HG03378 (cell line): ENCODE measurements at regions not wholly inside any gene's neighbourhood (a gene's known extent, or its start where the extent isn't known, plus 50 kb on each side); places are given as distances from the start of the nearest gene placed in this dataset.
"Not testable (repeated sequence)": the region's sequence is repeated elsewhere in the genome, so short reads cannot be mapped to it uniquely, and the experiment has no call there.

ENCODE experiments used
- ATAC-seq: cut with Tn5 transposase; IDR thresholded peaks from one replicate; pipeline ENCODE4 v1.9.1; 2021; ENCODE audit warnings: mild to moderate bottlenecking, moderate library complexity; ENCODE audit not compliant: unreplicated experiment

GRCh38 chr10:57053530-57053929 is 692.5 kb upstream of the ZWINT start:
- ATAC-seq: no peak

GRCh38 chr10:57049096-57049495 is 688.0 kb upstream of the ZWINT start:
- ATAC-seq: no peak

DNA sequence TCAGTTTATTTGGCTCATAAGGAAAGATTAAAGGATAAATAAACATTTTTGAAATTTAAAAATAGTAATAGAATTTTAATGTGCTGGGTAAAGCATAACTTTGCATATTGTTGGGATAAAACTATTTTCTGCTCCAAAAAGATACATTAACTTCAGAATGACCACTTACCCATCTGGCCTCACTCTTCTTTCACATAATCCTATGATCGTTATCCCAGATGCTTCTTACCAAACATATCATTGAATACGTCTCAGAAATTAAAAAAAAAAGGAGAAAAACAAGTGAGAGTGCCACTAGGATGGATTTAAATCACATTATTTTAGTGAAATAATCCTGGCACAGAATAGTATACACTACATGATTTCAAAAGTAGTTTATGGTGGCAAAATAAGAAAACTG is 677.5 kb upstream of the ZWINT start:
- ATAC-seq: no peak

DNA sequence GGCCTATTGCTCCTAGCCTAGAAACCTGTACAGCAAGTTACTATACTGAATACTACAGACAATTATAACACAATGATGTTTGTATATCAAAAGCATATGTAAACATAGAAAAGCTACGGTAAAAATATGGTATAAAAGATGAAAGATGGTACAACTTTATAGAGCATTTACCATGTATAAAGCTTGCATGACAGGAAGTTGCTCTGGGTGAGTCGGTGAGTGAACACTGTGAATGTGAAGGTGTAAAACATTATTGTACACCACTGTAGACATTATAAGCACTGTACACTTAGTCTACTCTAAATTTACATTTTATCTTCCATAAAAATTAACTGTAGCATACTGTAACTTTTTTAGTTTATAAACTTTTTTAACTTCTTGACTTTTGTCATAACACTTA is 674.3 kb upstream of the ZWINT start:
- no peak for ATAC-seq

- not testable (repeated sequence) for ATAC-seq
Measured at GRCh38 chr10:57032301-57032700, 671.2 kb upstream of the ZWINT start.

DNA sequence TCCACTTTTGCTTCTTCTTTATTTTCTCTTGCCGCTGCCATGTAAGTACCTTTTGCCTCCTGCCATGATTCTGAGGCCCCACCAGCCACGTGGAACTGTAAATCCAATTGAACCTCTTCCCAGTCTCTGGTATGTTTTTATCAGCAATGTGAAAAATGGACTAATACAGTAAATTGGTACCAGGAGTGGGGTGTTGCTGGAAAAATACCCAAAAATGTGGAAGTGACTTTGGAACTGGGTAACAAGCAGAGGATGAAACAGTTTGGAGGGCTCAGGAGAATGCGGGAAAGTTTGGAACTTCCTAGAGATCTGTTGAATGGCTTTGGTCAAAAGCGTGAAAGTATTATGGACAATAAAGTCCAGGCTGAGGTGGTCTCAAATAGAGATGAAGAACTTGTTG is 670.3 kb upstream of the ZWINT start:
- no peak for ATAC-seq

GRCh38 chr10:57026307-57026706 is 665.2 kb upstream of the ZWINT start:
- ATAC-seq: no peak

GRCh38 chr10:57023626-57024025 is 662.6 kb upstream of the ZWINT start:
- no peak for ATAC-seq

DNA sequence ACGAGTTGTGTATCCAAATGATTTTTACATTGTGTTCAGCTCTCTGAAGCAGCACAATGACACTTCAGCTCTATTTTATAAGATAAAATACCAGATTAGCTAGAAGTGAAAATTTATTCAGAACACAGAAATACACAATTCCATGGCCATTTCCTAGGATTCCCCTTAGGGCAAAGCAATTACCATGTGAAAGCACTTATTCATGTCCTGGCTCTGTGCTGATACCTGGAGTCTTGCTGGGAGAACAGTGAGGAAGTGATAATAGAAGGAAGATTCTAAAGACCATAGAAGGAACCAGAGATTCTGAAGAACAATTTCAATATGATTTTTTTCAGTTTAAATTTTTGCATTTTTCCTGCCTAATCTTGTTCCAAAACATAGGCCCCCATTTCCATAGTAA is 657.4 kb upstream of the ZWINT start:
- ATAC-seq: no peak

DNA sequence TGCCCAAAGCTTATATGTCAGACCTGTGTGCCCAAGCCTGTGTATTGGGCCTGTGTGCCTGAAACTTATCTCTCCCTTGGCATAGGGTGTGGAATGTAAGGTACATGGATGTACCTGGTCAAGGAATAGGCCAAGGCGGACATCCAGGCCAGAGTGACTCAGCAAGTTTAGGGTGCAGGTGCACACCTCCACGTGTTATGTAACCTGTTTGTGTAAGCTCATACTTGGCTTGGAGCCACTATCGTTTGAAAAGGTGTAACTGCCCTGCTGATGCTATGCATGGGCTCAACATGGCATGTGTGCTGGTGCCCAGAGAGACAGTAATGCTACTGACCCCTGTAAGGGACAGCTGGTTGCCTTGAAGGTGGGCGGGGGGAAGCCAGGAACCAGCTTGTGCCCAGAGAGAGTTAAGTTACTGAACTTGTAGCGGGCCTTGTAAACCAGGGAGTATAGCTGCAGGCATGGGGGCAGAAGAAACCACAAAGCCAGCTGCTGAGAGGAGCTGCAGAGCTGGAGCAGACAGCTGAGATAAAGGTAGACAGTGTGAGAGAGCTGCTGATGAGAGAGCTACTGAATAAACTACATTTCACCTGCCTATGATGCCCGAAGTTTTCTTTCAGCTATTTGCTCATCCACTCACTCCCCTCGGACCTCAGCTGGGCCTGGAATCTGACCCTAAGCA is 656.4 kb upstream of the ZWINT start:
- no peak for ATAC-seq

DNA sequence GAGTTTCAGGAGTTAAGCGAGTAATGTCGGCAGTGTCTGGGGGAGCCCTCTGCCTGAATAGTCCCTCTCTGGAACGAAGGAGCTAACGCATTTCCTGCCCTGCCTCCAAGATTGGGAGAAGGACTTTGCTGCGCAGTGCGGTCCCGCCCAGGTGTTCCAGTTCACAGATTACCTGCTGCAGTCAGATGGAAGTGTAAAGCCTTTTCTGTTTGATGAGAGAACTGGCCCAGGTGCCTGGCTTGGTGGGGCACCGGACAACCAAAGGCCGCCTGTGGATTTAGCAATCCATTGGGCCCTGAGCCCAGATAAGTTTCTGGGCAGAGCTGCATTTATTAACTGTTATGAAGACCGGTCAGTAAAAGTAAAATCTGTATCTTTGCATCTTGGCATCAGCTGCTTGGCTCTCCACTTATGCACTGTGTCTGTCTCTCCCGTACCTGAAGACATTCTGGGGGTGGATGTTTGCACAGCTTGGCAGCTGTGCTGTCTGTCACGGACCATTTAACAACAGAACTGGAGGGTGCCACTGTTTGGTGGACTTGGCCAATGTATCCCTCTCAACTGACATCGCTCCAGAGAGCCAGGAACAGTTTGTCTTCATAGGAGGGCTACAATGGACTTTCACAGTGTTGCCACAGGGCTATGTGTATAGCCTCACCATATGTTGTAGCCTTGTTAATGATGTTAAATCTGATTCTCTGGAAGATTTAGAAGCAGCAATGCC is 654.7 kb upstream of the ZWINT start:
- ATAC-seq: no peak

DNA sequence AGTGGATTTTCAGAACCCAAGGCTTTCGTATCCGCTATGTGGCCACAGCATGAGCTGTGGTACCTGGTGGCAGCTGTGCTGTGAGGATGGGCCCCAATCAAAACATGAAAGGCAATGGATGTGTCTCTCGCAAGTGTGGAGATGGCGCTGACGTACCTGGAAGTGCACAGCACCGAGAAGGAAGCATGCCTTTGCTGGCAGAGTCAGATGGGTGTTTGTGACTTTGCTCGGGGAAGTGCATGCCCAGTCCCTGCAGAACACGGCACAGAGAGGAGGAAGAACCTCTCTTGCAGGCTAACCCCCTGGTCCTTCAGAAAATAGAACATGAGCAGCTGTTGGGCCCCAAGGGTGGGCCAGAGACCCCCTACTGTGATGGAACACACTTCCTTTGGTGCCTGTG is 654.1 kb upstream of the ZWINT start:
- no peak for ATAC-seq

DNA sequence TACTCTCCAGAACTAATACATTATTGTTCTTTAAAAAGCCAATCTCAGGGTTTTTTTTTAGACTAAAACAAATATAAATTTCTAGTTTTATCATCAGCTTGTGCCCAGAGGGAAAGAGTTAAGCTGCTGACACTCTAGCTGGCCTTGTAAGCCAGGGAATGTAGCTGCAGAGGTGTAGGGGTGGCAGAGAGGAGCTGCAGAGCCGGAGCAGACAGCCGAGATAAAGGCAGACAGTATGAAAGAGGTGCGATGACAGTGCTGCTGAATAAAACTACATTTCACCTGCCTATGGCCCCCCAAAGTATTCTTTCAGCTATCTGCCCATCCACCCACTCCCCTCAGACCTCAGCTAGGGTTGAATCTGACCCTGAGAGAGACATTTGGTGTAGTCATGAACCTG is 653.7 kb upstream of the ZWINT start:
- no peak for ATAC-seq

DNA sequence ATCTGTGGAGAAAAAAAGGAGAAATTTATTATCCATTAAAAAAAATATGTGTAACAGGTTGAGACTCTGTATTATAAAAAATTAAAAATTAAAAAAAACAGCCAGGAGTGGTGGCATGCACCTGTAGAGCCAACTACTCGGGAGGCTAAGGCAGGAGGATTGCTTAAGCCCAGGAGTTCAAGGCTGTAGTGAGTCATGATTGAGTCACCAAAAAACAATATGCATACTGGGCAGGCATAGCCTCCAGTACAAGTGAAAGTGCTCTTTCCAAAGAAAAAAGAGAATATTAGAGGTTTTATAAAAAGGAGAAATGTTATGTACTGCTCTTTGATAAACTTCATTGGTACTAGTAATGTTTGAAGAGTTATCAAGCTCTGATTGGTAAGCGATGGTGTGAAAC is 647.1 kb upstream of the ZWINT start:
- no peak for ATAC-seq

- ATAC-seq: no peak
Measured at GRCh38 chr10:56991591-56992069, 630.6 kb upstream of the ZWINT start.

DNA sequence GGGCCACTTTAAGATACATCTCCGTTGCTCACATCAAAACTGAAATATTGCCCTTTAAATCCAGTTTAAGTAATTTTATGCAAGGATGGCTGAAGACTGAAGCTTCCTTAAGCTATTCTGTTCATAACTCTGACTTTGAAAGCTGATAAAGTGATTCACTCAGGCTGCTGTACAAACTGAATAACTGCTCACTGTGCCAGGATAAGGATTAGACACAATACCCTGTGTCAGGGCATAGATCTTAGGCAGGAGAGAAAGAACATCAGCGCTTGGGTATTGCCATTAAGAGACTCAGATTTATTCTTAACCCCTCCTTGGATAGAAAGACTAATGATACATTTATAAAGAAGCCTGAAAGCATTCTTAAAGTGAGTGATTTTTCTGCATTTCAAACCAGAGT is 614.5 kb upstream of the ZWINT start:
- ATAC-seq: no peak

DNA sequence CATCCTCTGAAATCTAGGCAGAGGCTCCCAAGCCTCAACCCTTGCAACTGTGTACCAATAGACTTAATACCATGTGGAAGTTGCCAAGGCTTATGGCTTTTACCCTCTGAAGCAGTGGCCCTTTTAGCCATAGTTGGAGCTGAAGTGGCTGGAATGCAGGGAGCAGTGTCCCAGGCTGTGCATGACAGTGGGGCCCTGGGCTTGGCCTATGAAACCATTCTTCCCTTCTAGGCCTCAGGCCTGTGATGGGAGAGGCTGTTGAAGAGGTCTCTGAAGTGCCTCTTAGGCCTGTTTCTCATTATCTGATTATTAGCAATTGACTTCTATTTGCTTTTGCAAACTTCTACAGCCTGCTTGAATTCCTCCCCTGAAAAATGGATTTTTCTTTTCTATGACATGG is 612.7 kb upstream of the ZWINT start:
- no peak for ATAC-seq

DNA sequence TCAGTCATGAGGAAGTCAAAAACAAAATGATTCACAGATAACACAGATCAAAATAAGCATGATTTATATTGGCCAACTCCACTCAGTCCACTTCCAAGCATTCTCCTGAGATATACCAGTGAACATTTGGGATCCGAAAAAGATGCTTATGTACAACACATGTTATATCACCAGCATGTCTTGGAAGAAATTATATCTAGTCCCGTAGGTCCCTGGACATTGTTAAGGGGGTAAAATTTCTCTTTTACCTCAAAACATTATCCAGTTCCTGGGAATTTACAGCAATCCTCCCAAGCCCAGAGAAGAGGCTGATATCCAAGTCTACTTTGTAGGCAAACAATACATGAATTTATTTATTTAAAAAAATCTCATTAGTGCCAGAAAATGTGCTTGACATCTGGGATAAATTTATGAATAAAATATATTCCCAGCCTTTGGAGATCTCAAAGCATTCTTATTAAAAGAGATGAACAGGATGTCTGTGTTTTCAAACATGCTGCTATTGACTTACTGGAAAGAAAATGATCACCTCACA is 582.2 kb upstream of the ZWINT start:
- ATAC-seq: no peak

GRCh38 chr10:56934515-56934914 is 573.5 kb upstream of the ZWINT start:
- no peak for ATAC-seq

- ATAC-seq: no peak
Measured at GRCh38 chr10:56928714-56929113, 567.7 kb upstream of the ZWINT start.

DNA sequence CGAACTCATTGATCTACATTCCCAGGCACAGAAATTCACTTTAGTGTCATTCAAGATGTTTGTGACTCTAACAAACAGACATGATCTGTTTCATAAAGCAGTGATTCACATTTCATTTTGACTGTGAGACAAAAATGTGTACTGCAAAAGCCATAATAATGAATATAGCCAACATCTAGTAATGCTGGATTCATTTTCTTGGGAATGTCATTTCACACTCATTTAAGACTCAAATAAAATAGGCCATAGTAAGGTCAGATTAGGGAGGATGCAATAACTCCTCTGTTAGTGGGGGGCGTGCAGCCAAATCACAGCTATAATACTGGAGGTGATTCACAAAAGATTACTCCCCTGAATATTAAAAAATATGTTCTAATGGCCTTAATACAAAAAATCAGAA is 566.6 kb upstream of the ZWINT start:
- no peak for ATAC-seq

GRCh38 chr10:56920601-56921261 is 559.7 kb upstream of the ZWINT start:
- no peak for ATAC-seq
